HG02840 (cell line): ENCODE measurements at regions not wholly inside any gene's neighbourhood (a gene's known extent, or its start where the extent isn't known, plus 50 kb on each side); places are given as distances from the start of the nearest gene placed in this dataset.

Experiments used
- ATAC-seq: cut with Tn5 transposase; IDR thresholded peaks from one replicate; pipeline ENCODE4 v1.9.1; 2021; ENCODE audit warnings: mild to moderate bottlenecking, moderate library complexity, moderate number of reproducible peaks; ENCODE audit not compliant: unreplicated experiment, low FRiP score

DNA sequence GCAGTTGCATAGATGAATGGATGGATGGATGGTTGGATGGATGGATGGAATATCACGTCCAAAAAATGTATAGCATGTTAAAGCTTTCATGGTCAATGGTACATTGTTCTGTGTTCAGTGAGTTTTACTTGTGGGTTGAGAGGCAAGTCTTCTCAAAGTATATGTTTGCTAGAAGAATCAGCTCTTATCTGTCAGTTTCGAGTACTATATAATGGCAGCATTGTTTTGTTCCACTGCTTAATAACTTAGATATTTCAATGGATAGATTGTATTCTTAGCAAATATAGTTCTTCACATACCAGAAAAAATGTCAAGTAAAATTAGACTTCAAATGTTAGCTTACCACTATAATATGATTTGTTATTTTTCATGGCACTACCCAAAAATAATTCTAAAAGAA lies 100.9 kb upstream of the CDIN1 start:
- no peak for ATAC-seq

DNA sequence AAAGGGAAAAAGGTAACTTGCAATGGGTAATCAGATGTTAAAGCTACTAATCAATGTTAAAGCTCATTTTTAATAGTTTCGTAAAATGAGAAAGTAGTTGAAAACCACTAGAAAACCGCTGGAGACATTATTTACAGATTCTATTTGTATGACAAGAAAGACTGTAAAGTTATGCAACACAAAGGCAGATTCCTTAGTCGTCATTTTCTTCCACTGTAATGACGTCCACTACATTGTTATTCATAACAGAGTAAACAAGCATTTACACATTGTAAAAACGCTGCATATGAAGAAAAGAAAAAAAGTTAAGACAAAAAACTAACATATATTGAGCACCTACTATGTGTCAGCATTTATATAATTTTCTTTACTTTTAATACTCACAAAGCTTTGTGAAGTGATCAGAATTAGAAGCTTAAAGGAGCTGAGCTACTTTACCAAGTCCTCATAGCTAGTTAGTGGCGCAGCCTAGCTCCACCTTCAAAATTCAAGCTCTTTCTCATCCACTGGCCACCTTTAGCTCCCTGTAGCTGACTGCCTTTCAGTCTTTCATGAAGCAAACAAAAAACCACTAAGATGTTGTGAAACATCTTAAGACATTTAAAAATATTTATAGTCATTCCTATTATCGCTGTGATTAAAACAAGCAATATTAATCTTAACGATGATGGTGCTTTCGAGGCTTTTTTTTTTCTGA lies 100.1 kb upstream of the CDIN1 start:
- no peak for ATAC-seq

DNA sequence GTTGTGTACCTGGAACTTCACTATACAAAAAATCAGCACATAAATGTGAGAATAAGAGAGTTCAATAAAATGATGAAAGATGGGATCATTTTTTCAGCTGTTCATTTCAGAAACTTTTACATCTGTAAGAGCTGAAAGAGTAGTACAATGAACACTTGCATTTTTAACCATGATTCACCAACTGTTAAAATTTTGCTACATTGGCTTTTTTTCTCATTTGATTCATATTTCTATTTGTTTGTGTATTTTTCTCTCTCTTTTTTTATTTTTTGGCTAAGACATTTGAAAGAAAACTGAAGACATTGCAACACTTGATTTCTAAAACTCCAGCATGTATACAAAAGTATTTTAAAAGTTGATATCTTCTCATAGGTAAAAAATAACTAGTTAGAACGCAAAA lies 98.3 kb upstream of the CDIN1 start:
- no peak for ATAC-seq

DNA sequence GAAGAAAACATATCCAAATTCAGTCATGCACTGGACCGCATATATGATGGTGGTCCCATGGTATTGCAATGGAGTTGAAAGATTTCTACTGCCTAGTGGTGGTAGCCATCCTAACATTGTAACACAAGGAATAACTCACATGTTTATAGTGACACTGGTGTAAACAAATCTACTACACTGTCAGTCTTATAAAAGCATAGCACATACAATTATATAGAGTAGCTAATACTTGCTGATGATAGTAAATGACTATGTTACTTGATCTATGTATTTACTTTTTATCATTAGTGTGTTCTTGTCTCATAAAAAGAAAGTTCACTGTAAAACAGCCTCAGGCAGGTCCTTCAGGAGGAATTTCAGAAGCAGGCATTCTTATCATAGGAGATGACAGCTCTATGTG lies 96.0 kb upstream of the CDIN1 start:
- ATAC-seq: no peak

DNA sequence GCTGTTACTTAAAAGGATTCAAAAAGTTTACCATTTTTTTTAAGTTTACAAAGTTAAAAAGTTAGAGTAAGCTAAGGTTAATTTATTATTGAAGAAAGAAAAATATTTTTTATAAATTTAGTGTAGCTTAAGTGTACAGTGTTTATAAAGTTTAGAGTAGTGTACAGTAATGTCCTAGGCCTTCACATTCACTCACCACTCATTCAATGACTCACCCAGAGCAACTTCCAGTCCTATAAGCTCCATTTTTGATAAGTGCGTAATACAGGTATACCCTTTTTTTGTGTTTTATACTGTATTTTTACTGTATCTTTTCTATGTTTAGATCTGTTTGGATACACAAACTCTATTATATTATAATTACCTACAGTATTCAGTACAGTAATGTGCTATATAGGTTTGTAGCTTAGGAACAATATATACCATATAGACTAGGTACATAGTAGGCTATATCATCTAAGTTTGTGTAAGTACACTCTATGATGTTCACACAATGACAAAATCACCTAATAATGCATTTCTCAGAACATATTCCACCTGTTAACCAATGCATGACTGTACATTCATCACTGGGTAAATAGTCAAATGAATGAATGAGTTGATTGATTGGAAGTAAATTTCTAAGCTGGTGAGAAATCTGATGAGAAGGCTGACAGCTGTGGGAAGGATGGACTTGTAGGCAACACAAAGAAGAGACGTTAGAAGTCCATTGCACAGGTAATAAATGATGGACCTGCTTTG lies 95.2 kb upstream of the CDIN1 start:
- ATAC-seq: no peak

DNA sequence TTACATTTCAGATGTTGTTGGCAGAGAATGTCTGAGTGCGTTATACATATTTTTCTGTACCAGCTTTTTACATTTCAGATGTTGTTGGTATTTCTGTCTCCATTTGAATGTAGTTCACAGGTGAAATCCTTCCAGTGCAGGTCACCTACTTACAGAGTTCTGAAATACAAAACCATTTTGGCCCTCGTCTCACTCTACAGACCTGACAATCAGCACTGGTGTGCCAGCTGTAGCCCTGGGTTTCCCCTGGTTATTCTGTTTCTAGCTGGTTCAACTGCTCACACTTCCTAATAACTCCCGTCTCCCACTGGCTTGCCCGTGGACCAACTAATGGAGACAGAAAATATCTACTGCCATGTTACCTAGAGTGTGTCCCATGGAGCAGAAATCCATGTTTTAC lies 87.5 kb upstream of the CDIN1 start:
- no peak for ATAC-seq

DNA sequence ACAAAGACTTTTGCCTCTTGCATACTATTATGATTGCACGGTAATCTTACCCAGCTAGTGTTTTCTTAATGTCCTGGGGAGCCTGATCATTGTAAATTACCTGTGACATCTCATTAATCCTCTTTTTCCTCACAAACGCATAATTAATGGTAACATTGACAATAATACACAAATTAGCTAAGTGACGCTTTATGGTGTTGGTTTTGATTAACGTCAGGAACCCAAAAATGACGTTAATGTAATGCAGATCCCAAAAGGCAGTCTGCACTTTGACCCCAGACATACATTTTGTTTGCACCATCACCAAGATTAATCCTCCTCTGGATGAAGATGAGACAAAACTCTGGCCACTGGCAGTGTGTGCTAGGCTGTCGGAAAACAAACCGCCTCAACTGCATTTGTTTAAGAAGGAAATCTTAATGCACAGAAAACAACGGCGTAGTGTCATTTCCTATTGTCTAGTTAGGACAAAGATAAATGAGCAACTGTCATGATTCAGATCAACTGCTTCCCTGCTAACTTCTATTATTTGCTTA lies 83.9 kb upstream of the CDIN1 start:
- ATAC-seq: no peak

DNA sequence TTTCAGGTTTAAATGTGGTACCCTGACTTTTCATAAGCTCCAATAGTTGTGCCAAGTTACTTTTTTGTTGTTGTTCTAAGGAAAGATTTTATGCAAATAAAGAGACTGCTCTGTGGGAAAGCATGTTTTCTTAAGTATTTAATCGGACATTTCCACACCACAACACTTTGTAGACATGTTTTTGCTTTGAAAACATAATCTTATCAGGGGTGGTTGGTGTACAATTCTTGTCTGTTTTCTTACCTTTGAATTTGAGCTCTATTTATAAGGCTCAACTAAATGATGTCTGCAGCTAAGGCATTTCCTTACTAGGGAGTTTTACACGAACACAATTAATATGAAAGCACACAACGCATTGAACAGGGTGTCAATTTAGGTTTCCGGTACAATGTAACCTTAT lies 81.5 kb upstream of the CDIN1 start:
- ATAC-seq: no peak

DNA sequence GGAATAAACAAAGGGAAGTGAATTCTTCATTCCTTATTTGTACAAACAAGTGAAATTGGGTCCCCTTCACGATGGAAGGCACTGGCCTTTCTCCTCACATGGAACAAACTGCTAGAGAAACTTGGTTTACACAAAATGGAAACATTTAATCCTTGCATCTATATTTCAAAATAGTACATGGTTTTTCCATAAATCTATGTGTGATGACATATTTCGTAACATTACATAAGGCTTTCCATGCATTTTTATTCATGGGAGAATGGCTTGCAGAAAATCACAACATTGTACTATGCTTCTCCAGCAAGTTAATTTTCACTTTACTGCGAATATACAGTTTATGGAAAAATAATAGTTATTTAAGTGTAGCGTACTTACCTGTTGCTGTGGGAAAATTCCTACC lies 81.0 kb upstream of the CDIN1 start:
- no peak for ATAC-seq

DNA sequence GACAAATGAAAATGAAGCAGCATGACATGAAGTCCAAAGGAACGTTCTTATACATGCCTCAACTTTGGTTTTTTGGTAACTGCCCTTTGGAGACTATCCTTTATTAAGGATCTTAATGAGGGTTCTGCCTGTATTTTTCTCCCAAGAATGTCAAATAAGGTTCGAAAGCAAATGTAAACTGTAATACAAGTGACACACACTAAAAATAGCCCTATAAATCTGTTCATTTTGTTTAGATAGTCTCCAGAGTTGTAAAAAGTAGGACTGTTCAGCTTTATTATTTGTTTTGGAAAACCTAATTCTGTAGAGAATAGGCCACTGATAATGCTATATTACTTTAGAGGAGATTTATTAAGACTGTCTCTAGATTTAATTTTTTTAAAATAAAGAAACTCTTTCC lies 80.5 kb upstream of the CDIN1 start:
- no peak for ATAC-seq

DNA sequence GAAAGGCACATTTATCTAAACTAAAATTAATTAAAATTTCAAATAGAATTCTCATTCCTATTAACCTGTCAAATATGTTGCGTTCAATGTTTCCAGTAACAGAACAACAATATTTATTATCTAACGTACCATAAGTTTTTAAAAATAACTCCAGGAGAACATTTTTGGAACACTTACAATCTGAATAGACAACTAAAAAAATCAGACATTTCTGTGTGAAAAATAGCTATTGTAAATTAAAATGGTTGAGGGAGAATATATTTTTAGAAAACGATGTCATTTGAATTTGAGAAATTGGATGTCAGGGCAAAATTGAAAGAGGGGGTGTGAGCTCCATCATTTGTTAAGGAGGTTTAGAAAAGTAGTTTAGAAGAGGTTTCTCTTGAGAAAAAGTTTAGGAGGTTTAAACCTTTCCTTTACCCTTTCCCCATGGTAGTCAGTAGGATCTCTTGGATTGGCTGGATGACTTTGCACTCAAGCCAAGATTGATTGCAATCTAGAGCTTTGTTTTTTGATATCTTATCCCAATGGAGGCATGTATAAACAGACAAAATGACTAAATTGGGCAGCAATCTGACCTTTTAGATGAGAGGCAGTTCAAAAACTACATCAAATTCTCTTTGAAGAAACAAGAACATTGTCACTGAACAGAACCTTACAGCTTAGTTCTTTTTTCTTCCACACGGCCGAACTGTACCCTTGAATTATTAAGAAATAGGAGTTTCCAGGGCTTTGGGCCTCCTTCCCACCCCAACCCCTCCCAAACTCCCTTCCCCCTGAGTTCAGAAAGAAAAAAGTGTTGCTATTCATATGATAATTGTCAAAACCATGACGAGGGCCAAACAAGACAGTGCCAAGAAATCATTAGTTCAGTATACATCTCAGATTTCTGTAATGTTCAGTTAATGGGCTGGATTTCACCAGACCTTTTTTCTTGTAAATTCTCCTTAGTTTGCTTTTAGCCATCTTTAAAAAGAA lies 79.7 kb upstream of the CDIN1 start:
- ATAC-seq: no peak

DNA sequence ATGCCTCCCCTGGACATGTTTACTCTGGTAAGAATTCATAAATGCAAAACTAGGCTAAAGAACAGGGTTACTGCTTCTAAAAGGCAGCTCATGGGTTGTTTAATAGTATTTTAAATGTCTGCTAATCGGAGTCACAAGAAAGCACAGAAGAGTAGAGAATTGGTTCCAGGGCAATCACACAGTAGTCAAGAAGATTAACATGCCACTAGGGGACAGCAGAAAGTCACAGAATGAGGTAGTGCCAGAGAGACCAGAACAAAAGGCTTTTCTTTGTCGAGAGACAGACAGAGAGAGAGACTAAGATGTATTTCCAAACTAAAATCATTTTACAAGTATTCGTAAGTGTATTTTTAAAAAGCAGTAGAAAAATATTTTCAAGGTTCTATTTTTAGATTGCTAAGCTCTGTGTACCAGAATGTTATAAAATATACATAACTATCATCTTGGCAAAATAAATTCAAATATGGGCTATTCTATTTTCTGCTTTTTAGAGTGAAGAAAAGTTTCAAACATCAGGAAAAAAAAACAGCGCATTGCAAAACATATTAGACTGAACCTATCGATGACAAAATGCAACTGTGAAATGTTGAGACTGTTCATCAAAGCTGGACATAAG lies 78.3 kb upstream of the CDIN1 start:
- no peak for ATAC-seq

DNA sequence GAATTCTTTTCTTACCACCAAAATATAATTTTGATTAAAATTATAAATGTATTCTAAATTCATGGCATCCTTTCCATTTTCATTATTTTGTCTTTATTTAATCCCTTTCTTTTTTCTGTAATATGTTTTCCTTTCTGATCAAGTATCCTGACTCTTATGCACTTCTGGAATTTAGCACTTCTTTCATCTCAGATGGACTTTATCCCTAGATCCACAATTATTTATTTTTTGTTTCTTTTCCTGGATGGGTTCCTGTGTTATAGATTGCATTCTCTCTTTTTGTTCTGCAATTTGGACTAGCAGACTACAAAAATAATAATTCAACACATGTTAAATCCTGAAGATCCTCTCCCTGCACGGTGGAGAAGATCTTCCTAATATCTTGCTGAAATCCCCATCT lies 76.9 kb upstream of the CDIN1 start:
- ATAC-seq: no peak

DNA sequence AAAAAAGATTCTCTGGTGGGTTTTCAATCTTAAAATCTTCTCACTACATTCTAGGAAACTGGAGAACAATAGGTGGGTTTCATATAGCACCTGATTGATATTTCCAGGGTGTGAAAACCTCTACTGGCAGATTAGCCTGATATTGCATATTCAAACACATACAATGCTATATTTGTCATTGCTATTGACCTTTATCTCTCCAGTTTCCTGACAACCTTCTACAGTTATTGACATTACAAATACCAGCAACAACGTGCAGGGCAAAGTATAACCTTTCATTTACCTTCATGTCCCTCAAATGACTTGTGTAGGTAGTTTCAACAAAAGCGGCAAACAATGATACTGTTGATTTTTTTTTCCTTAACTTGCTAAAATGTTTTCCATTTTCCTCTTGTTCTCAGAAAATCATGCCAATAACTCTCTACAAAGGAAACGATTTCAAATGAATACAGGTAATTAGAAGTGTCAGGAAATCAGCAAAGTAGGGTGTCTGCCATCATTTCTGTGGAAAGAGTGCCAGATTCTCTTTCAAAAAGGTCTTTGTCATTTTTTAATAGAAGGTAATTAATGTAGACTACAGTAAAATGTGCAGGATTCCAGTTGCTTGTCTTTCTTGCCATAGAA lies 72.6 kb upstream of the CDIN1 start:
- no peak for ATAC-seq

DNA sequence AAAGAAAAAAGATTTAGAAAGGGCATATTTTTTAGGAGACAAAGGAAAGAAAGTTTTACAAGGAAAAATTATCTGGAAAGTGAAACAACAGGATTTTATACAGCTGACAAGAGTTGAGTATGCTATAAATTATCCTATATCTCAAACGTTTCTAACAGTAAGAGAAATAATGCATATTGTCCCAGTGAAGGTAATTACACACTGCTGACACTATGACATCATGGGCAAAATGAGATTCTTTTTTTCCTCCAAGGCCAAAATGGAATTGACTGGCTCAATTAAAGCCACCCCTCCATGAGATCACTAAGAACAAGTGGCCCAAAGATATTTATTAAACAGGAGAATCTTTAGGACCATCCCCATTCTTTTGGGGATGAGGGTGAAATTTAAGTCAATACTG lies 72.0 kb upstream of the CDIN1 start:
- ATAC-seq: no peak

DNA sequence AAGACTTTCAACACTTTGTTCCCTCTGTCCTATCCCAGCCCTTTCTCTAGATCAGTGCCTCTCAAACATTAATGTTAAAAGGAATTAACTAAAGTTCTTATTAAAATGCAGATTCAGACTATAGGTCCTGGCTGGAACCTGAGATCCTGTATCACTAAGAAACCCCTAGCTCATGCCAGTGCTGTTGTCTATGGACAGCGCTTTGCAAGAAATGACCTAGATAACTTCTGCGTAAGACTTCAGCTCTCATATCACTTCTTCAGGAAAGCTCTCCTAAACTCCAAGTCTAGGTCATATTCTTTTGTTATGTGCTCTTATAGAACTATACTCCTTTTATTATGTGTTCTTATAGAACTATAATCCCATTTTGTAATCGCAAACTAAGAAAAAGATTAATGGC lies 67.8 kb upstream of the CDIN1 start:
- no peak for ATAC-seq

DNA sequence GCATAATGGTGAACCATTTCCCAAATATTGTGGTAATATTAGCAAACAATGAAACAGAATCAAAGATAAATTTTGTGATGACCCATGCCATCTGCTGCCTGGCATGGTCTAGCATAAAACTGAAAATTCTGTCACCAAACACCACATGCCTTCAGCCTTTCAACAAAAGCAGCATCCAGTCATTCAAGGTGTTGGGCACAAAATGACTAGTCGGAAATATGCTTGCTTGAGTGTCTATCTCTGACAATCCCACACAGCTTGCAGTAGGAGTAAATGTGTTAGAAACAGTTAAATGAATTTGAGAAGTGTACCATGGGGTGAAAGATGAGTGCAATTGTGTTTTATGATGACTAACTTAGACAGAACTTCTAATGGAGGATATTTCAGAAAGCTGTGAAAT lies 61.7 kb upstream of the CDIN1 start:
- no peak for ATAC-seq

DNA sequence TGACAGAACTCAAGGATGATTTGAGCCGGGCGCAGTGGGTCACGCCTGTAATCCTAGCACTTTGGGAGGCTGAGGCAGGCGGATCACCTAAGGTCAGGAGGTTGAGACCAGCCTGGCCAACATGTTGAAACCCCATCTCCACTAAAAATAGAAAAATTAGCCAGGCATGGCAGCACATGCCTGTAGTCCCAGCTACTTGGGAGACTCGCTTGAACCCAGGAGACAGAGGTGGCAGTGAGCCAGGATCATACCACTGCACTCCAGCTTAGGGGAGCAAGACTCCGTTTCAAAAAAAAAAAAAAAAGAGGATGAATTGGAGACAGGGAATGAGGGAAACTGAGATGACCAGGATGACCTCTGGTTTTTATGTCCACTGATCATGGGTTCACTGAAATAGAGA lies 60.4 kb upstream of the CDIN1 start:
- ATAC-seq: no peak

DNA sequence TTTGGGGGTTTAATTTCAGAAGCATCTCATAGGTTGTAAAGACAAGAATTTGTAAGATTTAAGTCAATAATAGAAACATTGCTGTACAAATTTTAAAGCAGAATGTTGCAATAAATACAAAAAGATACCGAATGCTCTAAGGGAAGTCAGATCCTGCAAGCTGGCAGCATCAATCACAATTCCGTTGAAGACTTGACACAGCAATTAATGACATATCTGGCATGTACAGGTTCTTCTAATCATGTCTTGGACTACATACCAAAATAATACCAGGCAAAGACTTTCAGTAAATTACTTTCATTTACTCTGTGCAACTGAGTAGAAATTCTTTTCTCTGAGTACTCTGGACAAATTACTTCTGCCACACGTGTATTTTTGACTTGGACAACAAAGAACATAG lies 54.0 kb upstream of the CDIN1 start:
- ATAC-seq: no peak
